PC-3 (cell line): ENCODE measurements at regions not wholly inside any gene's neighbourhood (a gene's known extent, or its start where the extent isn't known, plus 50 kb on each side); places are given as distances from the start of the nearest gene placed in this dataset.

Experiments used
- ATAC-seq: fragments of 200-7000 bp; cut with Tn5 transposase; 2 replicates; pipeline ENCODE4 v1.9.1; 2020; ENCODE audit warnings: mild to moderate bottlenecking, moderate library complexity
- BruUV-seq: library from RNA; stranded (reverse); fragments of 400-500 nt; replicated peaks from 2 replicates; lab custom pipeline; 2021; lab: Mats Ljungman, UMichigan
- CTCF ChIA-PET: fragments of 300-600 bp; sonication (Branson Sonifier 250); formaldehyde crosslinking; loops from one replicate; lab custom pipeline; 2022; ENCODE audit warnings: antibody characterized with exemption; lab: Charles Lee
- POLR2A ChIA-PET: fragments of 300-600 bp; sonication (Branson Sonifier 250); formaldehyde crosslinking; loops from one replicate; lab custom pipeline; 2022; ENCODE audit warnings: antibody characterized with exemption; ENCODE audit not compliant: unreplicated experiment; lab: Charles Lee
- DNase-seq: peaks from one replicate; pipeline ENCODE4 v3.0.0-alpha.2; 2015
- H2AFZ ChIP-seq: fragments of 300-600 bp; sonication (generic); 2 replicates; pipeline ENCODE4 v1.6.0; 2016; ENCODE audit warnings: antibody characterized with exemption, low read length
- H3F3A ChIP-seq: fragments of 300-600 bp; sonication (generic); one replicate; pipeline ENCODE4 v1.6.0; 2017; ENCODE audit warnings: antibody characterized with exemption, low read length, control low read depth, mild to moderate bottlenecking; ENCODE audit not compliant: unreplicated experiment
- H3K27ac ChIP-seq: fragments of 300-600 bp; sonication (generic); 2 replicates; pipeline ENCODE4 v1.5.1; 2016; ENCODE audit warnings: mild to moderate bottlenecking, low read length
- H3K27me3 ChIP-seq: fragments of 300-600 bp; sonication (generic); 2 replicates; pipeline ENCODE4 v1.6.1; 2016; ENCODE audit warnings: low read length, mixed read lengths
- H3K36me3 ChIP-seq: fragments of 300-600 bp; sonication (generic); 2 replicates; pipeline ENCODE4 v1.6.1; 2016; ENCODE audit warnings: low read depth, mixed run types, low read length, mixed read lengths
- H3K4me1 ChIP-seq: fragments of 300-600 bp; sonication (generic); 2 replicates; pipeline ENCODE4 v1.5.1; 2016; ENCODE audit warnings: low read length; ENCODE audit not compliant: insufficient read depth
- H3K4me2 ChIP-seq: fragments of 300-600 bp; sonication (generic); 2 replicates; pipeline ENCODE4 v1.6.0; 2016; ENCODE audit warnings: low read length
- H3K4me3 ChIP-seq: fragments of 300-600 bp; sonication (generic); 2 replicates; pipeline ENCODE4 v1.5.1; 2016; ENCODE audit warnings: mild to moderate bottlenecking, low read length, mixed read lengths
- H3K79me2 ChIP-seq: fragments of 300-600 bp; sonication (generic); 2 replicates; pipeline ENCODE4 v1.6.1; 2017; ENCODE audit warnings: low read length, mixed read lengths
- H3K9ac ChIP-seq: fragments of 300-600 bp; sonication (generic); 2 replicates; pipeline ENCODE4 v1.6.0; 2016; ENCODE audit warnings: mild to moderate bottlenecking, low read length
- H3K9me2 ChIP-seq: fragments of 300-600 bp; sonication (generic); replicated peaks from 2 replicates; pipeline ENCODE4 v1.6.1; 2016; ENCODE audit warnings: mixed run types, low read length, mixed read lengths
- H3K9me3 ChIP-seq: fragments of 300-600 bp; sonication (generic); 2 replicates; pipeline ENCODE4 v1.6.1; 2016; ENCODE audit warnings: low read length, mixed read lengths
- H4K20me1 ChIP-seq: fragments of 300-600 bp; sonication (generic); 2 replicates; pipeline ENCODE4 v1.6.1; 2016; ENCODE audit warnings: low read length, mixed read lengths
- CTCF ChIP-seq: fragments of 300-600 bp; sonication (generic); conservative IDR thresholded peaks from 2 replicates; pipeline ENCODE4 v1.5.1; 2017; ENCODE audit warnings: antibody characterized with exemption, low read depth, mild to moderate bottlenecking, low read length
- EZH2 ChIP-seq: fragments of 300-600 bp; sonication (generic); IDR thresholded peaks from one replicate; pipeline ENCODE4 v1.6.1; 2017; ENCODE audit warnings: antibody characterized with exemption, mild to moderate bottlenecking, low read length; ENCODE audit not compliant: unreplicated experiment
- EZH2phosphoT487 ChIP-seq: fragments of 300-600 bp; sonication (generic); IDR thresholded peaks from 2 replicates; pipeline ENCODE4 v1.6.1; 2018; ENCODE audit warnings: mild to moderate bottlenecking, antibody characterized with exemption, low read length, borderline replicate concordance
- intact Hi-C: fragments of 100-400 bp; cut with micrococcal nuclease; formaldehyde crosslinking; loops from 2 replicates; pipeline ENCODE4 v1.9.0; 2023

GRCh38 chr17:12603566-12603965 is 62.1 kb upstream of the MYOCD start:
- no TSS peak for BruUV-seq
- no peaks in the 10 kb centered on the region for H3F3A ChIP-seq

GRCh38 chr17:12605222-12605621 is 60.5 kb upstream of the MYOCD start:
- ATAC-seq: no peak
- ChIA-PET POLR2A (no interaction called here), CTCF (no interaction called here)
- intact Hi-C loops: no loop called here
- no peak overlapping the region for H2AFZ ChIP-seq
- H3F3A ChIP-seq: no peaks in the 10 kb centered on the region
- H3K9me2 ChIP-seq: no peaks in the 10 kb centered on the region
- no peaks in the 10 kb centered on the region for H3K27me3 ChIP-seq
- H3K36me3 ChIP-seq: no peaks in the 10 kb centered on the region
- no peaks in the 10 kb centered on the region for H3K79me2 ChIP-seq
- TF ChIP-seq EZH2 (no peak), CTCF (no peak), EZH2phosphoT487 (no peak)
- no peak overlapping the region for H3K9ac ChIP-seq
- H3K27ac ChIP-seq: no peak overlapping the region
- H3K4me3 ChIP-seq: no peak overlapping the region
- DNase-seq: no peak
- peaks cover 3% of the 10 kb centered on the region; the same call in 1 of the 2 replicates for H3K9me3 ChIP-seq
- BruUV-seq: no TSS peak
- H3K4me2 ChIP-seq: no peak overlapping the region
- H4K20me1 ChIP-seq: no peaks in the 10 kb centered on the region
- H3K4me1 ChIP-seq: no peaks in the 10 kb centered on the region

More at GRCh38 chr17:12603566-12603965, 62.1 kb upstream of the MYOCD start:
- ChIA-PET CTCF (no interaction called here), POLR2A (no interaction called here)
- H3K9ac ChIP-seq: no peak overlapping the region
- intact Hi-C loops: no loop called here
- no peaks in the 10 kb centered on the region for H3K9me2 ChIP-seq
- H3K27ac ChIP-seq: no peak overlapping the region
- H3K9me3 ChIP-seq: no peaks in the 10 kb centered on the region
- no peaks in the 10 kb centered on the region for H3K79me2 ChIP-seq
- H3K4me2 ChIP-seq: no peak overlapping the region
- H3K36me3 ChIP-seq: no peaks in the 10 kb centered on the region
- H3K4me1 ChIP-seq: no peaks in the 10 kb centered on the region
- no peak overlapping the region for H3K4me3 ChIP-seq
- DNase-seq: no peak
- no peak for ATAC-seq
- H4K20me1 ChIP-seq: no peaks in the 10 kb centered on the region
- TF ChIP-seq CTCF (no peak), EZH2 (no peak), EZH2phosphoT487 (no peak)
- no peak overlapping the region for H2AFZ ChIP-seq
- H3K27me3 ChIP-seq: no peaks in the 10 kb centered on the region

- H3K9ac ChIP-seq: no peak overlapping the region
- no TSS peak for BruUV-seq
- ATAC-seq: no peak
- CTCF ChIA-PET: no interaction called here
- no peaks in the 10 kb centered on the region for H3K27me3 ChIP-seq
- no peaks in the 10 kb centered on the region for H3K79me2 ChIP-seq
- H4K20me1 ChIP-seq: no peaks in the 10 kb centered on the region
- no peak overlapping the region for H3K27ac ChIP-seq
- no peaks in the 10 kb centered on the region for H3K9me2 ChIP-seq
- intact Hi-C loops: no loop called here
- H3K4me2 ChIP-seq: no peak overlapping the region
- no peaks in the 10 kb centered on the region for H3K36me3 ChIP-seq
- H3K4me3 ChIP-seq: no peak overlapping the region
- H3F3A ChIP-seq: no peaks in the 10 kb centered on the region
- H3K9me3 ChIP-seq: peaks cover 3% of the 10 kb centered on the region; the same call in 1 of the 2 replicates
- no peak for TF ChIP-seq CTCF
- TF ChIP-seq EZH2phosphoT487: no peak
- POLR2A ChIA-PET: no interaction called here
- H3K4me1 ChIP-seq: no peaks in the 10 kb centered on the region
- no peak overlapping the region for H2AFZ ChIP-seq
- no peak for DNase-seq
These were observed 52.1 kb upstream of the MYOCD start for GRCh38 chr17:12613566-12613965.
